ENCODE measurements at regions not wholly inside any gene's neighbourhood (a gene's known extent, or its start where the extent isn't known, plus 50 kb on each side); places are given as distances from the start of the nearest gene placed in this dataset.
A peak's percentile ranks its signal among the peaks of the same experiment; 100 is the strongest.

DNA sequence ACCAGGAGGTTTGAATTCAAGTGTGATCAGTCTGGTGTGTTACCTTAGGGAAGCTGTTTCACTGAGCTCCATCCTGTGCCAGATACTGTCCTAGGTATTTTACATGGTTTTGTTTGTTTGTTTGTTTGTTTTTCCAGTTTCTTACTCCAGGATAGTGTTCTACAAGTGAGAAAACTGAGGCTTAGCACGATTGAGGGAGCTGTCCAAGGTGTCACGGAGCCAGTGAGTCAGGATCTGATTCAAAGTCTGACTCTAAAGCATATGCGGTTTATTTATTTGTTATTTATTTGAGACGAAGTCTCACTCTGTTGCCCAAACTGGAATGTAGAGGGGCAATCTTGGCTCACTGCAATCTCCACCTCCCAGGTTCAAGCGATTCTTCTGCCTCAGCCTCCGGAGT is 79.7 kb upstream of the GNG2 start:
- peak; percentile 58 for DNase-seq (ENCODE audit: low read depth)

DNA sequence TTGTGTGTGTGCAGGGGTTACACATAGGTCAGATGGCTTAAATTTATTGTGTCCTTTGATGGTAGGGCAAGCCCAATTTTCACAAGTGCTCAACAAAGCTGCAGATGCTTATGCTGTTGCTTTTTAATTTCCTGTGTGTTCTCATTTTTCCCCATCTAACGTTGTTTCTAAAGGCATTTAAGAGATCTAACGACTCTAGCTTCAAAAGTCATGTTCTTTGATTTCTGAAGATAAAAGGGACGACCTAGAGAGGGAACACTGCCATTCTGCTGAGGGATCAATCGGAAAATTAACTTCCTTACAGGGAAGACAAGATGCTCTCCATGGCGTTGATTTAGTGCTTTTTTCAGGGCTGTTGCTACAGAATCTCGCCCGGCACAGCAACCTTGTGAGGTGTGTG is 79.0 kb upstream of the GNG2 start:
- no peak for DNase-seq (ENCODE audit: low read depth)

DNA sequence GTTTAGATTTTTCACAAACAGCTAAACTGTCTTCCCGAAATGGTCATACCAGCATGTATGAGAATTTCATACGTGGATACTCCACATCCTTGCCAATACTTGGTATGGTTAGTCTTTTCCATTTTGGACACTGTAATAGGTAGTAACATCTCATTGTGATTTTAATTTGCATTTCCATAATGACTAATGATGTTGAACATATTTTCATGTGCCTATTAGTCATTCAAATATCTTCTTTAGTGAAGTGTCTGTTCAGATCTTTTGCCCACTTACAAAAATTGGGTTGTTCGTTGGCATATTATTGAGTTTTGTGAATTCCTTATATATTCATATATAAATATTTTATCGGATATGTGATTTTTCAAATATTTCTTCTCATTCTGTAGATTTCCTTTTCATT is 78.0 kb upstream of the GNG2 start:
- DNase-seq (ENCODE audit: low read depth) = no peak

DNA sequence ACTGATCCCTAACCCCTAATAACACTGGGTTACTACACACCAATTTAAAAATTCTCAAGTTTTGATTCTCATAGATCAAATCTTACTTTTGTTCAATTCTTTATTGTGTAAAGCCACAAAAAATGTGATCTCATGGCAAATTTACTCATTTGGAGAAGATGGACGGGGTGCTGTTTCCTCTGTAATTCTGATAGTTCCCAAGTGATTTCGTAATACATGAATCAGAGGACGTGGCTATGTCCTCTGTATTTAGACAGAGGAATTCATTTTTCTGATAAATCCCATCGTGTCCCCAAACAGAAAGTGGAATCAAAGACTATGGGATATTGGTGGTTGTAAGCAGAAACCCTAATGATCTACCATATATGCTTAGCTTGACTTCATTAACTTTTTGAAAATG is 76.6 kb upstream of the GNG2 start:
- peak; percentile 65 for DNase-seq (ENCODE audit: low read depth)

DNA sequence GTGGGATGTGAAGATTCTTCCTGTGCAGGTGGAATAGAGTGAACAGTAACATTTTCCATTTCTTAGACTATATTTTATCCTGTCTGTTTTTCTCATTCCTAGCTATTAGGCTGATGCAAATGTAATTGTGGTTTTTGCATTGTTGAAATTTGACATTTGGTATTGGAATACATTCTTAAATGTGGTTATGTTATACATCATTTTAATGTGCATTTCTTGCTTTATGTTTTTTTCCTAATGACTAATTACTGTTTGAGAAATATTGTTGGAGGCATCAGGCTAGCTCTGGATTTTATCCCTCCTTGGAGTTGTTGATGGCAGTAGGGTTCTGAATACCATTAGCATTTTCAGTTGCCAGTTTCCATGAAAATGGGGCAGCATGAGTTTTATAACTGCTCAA is 75.9 kb upstream of the GNG2 start:
- no peak for DNase-seq (ENCODE audit: low read depth)

DNA sequence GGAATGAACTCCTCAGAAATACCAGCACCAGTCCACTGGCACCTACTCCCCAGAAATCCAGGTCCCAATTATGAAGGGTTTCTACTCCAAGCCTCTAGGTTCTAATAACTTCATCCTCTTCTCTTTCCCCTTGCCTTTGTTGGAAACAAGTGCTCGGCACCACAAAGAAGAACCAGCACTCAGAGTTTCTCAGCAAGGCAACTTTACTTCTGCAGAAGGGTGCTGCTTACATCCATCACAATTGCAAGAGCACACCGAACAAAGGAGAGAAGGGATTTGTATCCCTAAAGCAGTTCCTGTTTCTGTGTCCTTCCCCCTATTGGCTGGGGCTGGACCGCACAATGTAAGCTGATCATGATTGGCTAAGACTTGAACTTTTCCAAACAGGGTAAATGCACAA is 74.2 kb upstream of the GNG2 start:
- DNase-seq (ENCODE audit: low read depth) = no peak

DNA sequence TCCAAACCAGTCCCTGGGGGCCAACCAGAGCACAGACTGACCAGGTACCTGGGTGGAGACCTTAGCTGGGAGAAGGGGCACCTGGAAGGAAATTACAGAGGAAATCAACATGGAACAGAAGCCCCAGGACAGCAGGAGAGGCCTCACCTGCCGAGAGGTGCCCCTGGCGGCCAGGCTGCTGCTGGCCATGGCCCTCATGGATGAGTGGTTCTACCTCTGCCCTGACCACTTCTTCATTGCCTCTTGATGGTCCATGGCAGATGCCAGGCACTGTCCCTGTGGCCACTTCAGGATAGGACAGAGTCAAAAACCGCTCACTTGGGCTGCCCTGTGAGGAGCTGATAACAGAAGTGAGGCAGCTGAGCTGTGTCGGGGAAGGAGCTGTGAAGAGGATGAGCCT is 73.1 kb upstream of the GNG2 start:
- DNase-seq (ENCODE audit: low read depth) = no peak

DNA sequence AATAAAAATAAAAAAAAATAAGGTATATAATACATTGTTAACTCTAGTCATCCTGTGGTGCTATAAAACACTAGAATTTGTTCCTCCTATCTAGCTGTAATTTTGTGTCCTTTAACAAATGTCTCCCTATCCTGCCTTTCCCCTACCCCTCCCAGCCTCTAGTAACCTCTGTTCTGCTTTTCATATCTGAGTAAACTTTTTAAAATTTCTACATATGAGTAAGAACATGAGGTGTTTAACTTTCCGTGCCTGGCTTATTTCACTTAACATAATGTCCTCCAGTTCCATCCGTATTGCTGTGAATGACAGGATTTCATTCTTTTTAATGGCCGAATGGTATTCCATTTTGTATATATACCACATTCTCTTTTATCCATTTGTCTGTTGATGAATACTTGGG is 71.3 kb upstream of the GNG2 start:
- DNase-seq (ENCODE audit: low read depth) = no peak

DNA sequence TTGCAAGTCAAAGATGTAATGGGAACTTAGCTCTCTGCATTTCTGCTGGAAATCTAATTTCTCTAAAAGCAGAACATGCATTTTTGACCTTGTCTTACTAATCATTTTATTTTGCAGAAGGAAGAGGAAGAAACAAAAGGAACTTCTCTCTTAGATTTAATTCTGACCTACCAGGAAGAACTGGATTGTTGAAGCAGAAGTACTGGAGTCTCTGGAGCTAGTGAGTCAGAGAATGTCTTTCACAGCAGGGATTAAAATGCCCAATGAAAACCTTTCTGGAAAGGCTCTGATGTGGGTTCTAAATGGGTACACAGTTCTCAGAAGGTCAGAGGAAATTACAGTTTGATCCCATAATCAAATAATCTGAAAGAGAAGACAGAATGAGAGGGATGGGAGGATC is 70.8 kb upstream of the GNG2 start:
- DNase-seq (ENCODE audit: low read depth) = peak; percentile 36

DNA sequence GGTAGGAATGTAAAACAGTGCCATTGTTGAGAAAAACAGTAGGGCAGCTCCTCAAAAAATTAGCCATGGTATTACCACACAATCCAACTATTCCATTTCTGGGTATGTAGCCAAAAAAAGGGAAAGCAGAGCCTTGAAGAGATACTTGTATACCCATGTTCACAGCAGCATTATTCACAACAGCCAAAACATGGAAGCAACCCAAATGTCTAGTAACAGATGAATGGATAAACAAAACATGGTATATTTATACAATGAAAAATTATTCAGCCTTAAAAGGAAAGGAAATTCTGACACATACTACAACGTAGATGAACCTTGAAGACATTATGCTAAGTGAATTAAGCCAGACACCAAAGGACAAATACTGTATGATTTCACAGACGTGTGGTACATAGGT is 67.6 kb upstream of the GNG2 start:
- DNase-seq (ENCODE audit: low read depth) = no peak

DNA sequence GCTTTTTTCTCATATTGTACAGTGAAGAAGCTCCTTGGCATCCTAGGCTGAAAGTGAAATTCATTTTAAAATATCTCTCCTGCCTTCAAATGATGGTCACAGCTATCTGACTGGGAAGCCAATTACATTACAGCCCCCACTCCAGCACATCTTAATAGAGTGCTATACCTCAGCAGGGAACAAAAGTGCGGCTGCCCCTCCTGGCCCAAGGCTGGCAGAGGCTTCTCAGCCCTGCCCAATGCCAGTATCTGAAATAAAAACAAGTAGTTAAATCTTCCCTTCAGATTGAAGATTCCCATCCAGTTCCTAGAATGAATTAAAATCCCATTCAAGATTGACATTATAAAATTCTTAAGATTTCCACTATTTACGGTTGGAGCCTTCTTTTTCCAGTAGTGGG is 54.9 kb upstream of the GNG2 start:
- no peak for DNase-seq (ENCODE audit: low read depth)

DNA sequence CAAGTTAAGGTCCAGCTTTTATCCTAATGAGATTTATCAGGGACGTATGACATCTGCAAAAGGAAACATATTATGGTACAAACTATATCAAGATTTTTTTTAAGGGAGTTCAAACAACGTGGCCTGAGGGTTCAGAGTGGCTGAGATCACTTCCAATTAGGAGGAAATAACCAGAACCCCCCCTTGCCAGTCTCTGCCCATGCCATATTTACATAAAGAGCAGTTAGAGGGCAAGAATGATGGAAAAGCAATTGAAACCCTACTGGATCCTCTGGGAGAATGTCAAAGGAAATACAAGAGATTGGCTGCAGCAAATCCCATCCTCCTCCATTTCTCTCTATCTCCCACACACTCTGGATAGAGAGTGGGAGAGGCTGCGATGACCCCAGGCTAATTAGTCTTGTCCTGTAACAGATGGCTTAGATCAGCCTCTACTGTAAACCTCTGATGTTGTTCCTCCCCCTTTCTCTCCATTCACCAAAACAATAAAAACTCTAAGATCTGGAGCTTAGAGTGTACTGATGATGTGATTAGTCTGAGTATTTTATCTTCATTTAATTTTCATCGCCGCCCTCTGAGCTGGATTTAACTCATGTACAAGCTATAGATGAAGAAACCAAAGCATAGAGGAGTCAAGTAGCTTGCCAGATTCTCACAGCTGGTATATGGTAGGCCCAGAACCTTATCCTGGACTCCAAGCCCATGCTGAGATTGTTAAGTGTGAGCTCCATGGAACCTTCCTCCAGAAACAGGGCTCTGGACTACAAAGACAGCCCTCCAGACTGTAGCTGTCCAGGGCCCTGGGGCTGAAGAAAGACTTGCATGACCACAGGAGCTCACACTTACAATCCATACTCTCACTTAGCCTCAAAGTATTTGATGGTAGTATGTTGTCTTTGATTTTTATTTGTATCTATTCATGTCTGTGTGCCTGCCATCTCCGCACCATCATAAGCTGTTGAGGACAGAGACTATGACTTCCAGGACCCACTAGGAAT is 54.1 kb upstream of the GNG2 start:
- no peak for DNase-seq (ENCODE audit: low read depth)

DNA sequence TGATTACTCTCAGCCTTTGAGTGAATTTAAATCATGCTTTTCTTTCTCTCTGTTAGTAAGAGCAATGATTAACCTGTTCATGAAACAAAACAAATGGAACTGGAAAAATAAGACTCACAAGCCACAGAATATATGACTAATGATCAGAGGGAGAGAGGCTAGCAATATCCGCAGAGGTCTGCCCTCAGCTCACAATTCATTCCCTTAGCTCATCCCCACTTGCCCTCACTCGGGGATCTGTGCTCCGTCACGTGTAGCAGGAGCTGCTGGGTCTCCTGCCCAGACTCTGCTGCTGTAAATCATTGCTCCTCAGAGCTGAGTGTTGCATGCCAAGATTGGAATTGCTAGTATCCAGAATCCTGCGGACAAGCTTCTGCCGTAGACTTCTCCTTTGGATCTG is 53.1 kb upstream of the GNG2 start:
- peak; percentile 55 for DNase-seq (ENCODE audit: low read depth)
